Liver (tissue), 3 donors: ENCODE measurements at regions not wholly inside any gene's neighbourhood (a gene's known extent, or its start where the extent isn't known, plus 50 kb on each side); places are given as distances from the start of the nearest gene placed in this dataset.
"Not testable (repeated sequence)": the region's sequence is repeated elsewhere in the genome, so short reads cannot be mapped to it uniquely, and the experiment has no call there.

ENCODE experiments used
- ATF3 ChIP-seq: IDR thresholded peaks from 2 replicates; pipeline ENCODE4 v1.6.1; 2016; ENCODE audit warnings: antibody characterized with exemption
- CTCF ChIP-seq: fragments of 150-350 bp; IDR thresholded peaks from 2 replicates; pipeline ENCODE4 v1.5.1; 2017; ENCODE audit warnings: improper control_type of control experiment, low read depth, low read length; ENCODE audit not compliant: missing input control
- GABPA ChIP-seq, 2 donors: IDR thresholded peaks in 1 of 2; conservative IDR thresholded peaks in 1 of 2; 2 replicates each; pipeline ENCODE4 v1.6.1; 2016; ENCODE audit warnings: antibody characterized with exemption in 2 of 2, mild to moderate bottlenecking in 1 of 2, moderate library complexity in 1 of 2
- HNF4G ChIP-seq: IDR thresholded peaks from 2 replicates; pipeline ENCODE4 v1.6.1; 2016; ENCODE audit warnings: antibody characterized with exemption
- RAD21 ChIP-seq, 2 donors: IDR thresholded peaks; 2 replicates each; pipeline ENCODE4 v1.6.1; 2016; ENCODE audit warnings: antibody characterized with exemption in 2 of 2, mild to moderate bottlenecking in 2 of 2
- REST ChIP-seq: IDR thresholded peaks from 2 replicates; pipeline ENCODE4 v1.6.1; 2016; ENCODE audit warnings: antibody characterized with exemption, mild to moderate bottlenecking
- SP1 ChIP-seq: IDR thresholded peaks from 2 replicates; pipeline ENCODE4 v1.6.1; 2018; ENCODE audit warnings: antibody characterized with exemption, mild to moderate bottlenecking
- TAF1 ChIP-seq: conservative IDR thresholded peaks from 2 replicates; pipeline ENCODE4 v1.6.1; 2016; ENCODE audit warnings: antibody characterized with exemption, mild to moderate bottlenecking
- YY1 ChIP-seq: IDR thresholded peaks from 2 replicates; pipeline ENCODE4 v1.6.1; 2016; ENCODE audit warnings: antibody characterized with exemption, mild to moderate bottlenecking
- donor health status: healthy.
- donor health status: healthy.

- not testable (repeated sequence) for TF ChIP-seq REST; CTCF; HNF4G; ATF3; YY1; TAF1; SP1; GABPA (IDR thresholded peaks at IDR 0.05 in 1 of 2, conservative IDR thresholded peaks at IDR 0.05 in 1 of 2); RAD21 (IDR thresholded peaks at IDR 0.05)
Observed at GRCh38 chr15:34495707-34496106, 58.1 kb upstream of the GOLGA8A start.
